Loucy (cell line): ENCODE measurements at regions not wholly inside any gene's neighbourhood (a gene's known extent, or its start where the extent isn't known, plus 50 kb on each side); places are given as distances from the start of the nearest gene placed in this dataset.

Experiments
- CTCF ChIP-seq: fragments of 200-600 bp; sonication (generic); conservative IDR thresholded peaks from 2 replicates; pipeline ENCODE4 v1.5.1; 2014; ENCODE audit warnings: mild to moderate bottlenecking, antibody characterized with exemption, low read length
- EZH2phosphoT487 ChIP-seq: fragments of 200-600 bp; IDR thresholded peaks from 2 replicates; pipeline ENCODE4 v1.6.1; 2018; ENCODE audit warnings: antibody characterized with exemption, mild to moderate bottlenecking, moderate library complexity, borderline replicate concordance

GRCh38 chr14:83455561-83455960, 1921.9 kb upstream of the SEL1L start:
- TF ChIP-seq CTCF (no peak), EZH2phosphoT487 (no peak)
